ENCODE measurements at regions not wholly inside any gene's neighbourhood (a gene's known extent, or its start where the extent isn't known, plus 50 kb on each side); places are given as distances from the start of the nearest gene placed in this dataset.

DNA sequence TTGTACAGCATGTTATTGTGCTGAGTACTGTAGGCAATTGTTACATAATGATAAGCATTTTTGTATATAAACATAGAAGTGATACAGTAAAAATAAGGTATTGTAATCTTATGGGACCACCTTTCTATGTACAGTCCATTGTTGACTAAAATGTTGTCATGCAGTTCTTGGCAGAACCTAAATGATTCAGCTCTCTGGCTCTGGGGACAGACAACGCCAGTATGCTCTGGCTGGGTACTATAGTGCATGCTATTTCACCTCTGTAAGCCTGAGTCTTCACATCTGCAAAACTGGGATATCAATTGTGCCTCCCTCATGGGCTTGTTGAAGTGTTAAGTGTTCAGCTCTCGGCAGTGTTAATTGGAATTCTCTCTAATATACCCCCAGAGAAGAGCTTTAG lies 674.3 kb downstream of the INHBA start:
- TF ChIP-seq, protein P1, sequence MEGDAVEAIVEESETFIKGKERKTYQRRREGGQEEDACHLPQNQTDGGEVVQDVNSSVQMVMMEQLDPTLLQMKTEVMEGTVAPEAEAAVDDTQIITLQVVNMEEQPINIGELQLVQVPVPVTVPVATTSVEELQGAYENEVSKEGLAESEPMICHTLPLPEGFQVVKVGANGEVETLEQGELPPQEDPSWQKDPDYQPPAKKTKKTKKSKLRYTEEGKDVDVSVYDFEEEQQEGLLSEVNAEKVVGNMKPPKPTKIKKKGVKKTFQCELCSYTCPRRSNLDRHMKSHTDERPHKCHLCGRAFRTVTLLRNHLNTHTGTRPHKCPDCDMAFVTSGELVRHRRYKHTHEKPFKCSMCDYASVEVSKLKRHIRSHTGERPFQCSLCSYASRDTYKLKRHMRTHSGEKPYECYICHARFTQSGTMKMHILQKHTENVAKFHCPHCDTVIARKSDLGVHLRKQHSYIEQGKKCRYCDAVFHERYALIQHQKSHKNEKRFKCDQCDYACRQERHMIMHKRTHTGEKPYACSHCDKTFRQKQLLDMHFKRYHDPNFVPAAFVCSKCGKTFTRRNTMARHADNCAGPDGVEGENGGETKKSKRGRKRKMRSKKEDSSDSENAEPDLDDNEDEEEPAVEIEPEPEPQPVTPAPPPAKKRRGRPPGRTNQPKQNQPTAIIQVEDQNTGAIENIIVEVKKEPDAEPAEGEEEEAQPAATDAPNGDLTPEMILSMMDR (IDR thresholded peaks at IDR 0.05) = no peak
- no peak for TF ChIP-seq POLR2AphosphoS5 (IDR thresholded peaks at IDR 0.05)

Data from stomach (tissue), 4 donors.